ENCODE measurements at regions not wholly inside any gene's neighbourhood (a gene's known extent, or its start where the extent isn't known, plus 50 kb on each side); places are given as distances from the start of the nearest gene placed in this dataset.

DNA sequence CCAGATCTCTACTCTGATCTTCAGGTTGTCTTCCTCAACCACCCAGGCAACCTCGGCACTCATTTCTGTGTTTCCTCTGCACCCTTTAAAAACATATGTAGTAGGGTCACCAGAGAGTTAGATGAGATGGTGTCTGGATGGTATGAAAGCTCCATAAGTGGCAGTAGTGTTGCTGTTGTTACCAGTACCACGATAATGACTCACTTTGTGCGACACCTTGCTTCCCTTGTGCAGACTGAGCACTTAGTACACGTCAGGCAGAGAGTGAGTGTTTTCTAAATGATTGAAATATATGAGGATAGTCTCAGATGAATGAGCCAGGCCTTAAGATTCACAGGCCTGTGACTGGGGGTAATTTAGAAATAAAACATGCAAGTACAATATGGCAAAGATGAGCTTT lies 188.7 kb downstream of the MAF start (continued):
- TF ChIP-seq EZH2phosphoT487 (IDR thresholded peaks at IDR 0.05; ENCODE audit: borderline replicate concordance): no peak
- TF ChIP-seq ZNF274 (IDR thresholded peaks at IDR 0.05; ENCODE audit: low read depth, low read length): no peak
- TF ChIP-seq POLR2AphosphoS5 (IDR thresholded peaks at IDR 0.05; ENCODE audit: low read depth, low read length): no peak

DNA sequence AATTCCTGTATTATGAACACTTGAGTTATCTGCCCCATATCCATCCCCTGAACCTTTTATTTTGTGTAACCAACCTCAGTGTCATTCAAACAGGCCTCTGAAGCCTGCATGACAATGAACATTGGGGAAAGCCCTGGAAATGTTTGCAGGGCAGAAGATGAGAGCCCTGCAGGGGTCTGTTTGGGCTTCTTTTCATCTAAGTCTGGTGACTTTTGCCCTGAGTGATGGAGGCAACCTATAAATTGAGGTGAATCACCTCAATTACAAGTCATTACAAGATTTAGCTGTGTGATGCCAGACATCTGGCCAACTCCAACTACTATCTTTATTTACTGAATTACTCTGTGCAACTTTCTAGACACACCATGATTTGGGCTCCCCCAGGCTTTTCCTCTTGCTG lies 189.2 kb downstream of the MAF start:
- no peak overlapping the region for H3K27ac ChIP-seq (ENCODE audit: low read depth, low read length)
- no peaks in the 10 kb centered on the region for H3K4me1 ChIP-seq (ENCODE audit: control insufficient read depth in 1 of 2, insufficient read depth in 2 of 2, low read length in 2 of 2)
- CTCF ChIA-PET: no interaction called here
- no peaks in the 10 kb centered on the region for H3K27me3 ChIP-seq (ENCODE audit: insufficient read depth, low read length)
- DNase-seq (ENCODE audit: low read depth, low spot score): no peak
- H3K9ac ChIP-seq (ENCODE audit: low read length): no peak overlapping the region
- H3K4me2 ChIP-seq (ENCODE audit: low read length): no peak overlapping the region
- H3K9me3 ChIP-seq (ENCODE audit: control insufficient read depth in 1 of 2, insufficient read depth in 1 of 2, low read depth in 1 of 2, low read length in 2 of 2): peaks cover 16 to 33% of the 10 kb centered on the region in 2 experiments; a peak in 3 of 4 replicates
- intact Hi-C loops (cut with micrococcal nuclease): no loop called here
- RAD21 ChIA-PET (ENCODE audit: low non-redundant PET in 1 of 2, low total read pairs in 2 of 2, uncharacterized antibody in 2 of 2, unreplicated experiment in 2 of 2): no interaction called here
- no peaks in the 10 kb centered on the region for H3K79me2 ChIP-seq (ENCODE audit: insufficient read depth, low read length)
- H3K36me3 ChIP-seq (ENCODE audit: control insufficient read depth in 1 of 2, insufficient read depth in 2 of 2, low read length in 2 of 2): no peaks in the 10 kb centered on the region
- H3K4me3 ChIP-seq (replicated peaks in 1 of 2; ENCODE audit: low read depth in 1 of 2, low read length in 2 of 2): no peak overlapping the region
- H3K9me2 ChIP-seq (ENCODE audit: insufficient read depth): no peaks in the 10 kb centered on the region
- no peaks in the 10 kb centered on the region for H4K20me1 ChIP-seq (ENCODE audit: insufficient read depth)
- H2AFZ ChIP-seq (ENCODE audit: low read depth, low read length, poor library complexity, severe bottlenecking): no peak overlapping the region
- TF ChIP-seq, protein P1, sequence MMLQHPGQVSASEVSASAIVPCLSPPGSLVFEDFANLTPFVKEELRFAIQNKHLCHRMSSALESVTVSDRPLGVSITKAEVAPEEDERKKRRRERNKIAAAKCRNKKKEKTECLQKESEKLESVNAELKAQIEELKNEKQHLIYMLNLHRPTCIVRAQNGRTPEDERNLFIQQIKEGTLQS (IDR thresholded peaks at IDR 0.05): no peak
- no TSS peak for BruUV-seq (replicated peaks)
- POLR2A ChIA-PET: no interaction called here
- no peak for ATAC-seq

DNA sequence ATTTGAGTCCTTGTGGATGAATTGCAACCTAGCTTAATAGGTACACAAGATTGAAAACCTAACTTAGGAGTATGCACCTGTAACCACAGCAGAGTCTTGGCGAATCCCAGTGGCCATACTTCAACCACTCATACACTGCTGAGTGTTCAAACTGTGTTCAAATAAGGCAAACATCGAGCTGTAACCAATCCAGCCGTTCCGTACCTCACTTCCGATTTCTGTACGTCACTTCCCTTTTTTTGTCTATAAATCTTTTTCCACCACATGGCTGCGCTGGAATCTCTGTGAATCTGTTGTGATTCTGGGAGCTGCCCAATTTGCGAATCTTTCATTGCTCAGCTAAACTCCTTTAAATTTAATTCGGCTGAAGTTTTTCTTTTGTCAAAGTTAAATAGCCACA lies 190.6 kb downstream of the MAF start:
- no peaks in the 10 kb centered on the region for H3K27me3 ChIP-seq (ENCODE audit: insufficient read depth, low read length)
- ChIA-PET CTCF (no interaction called here), POLR2A (no interaction called here), RAD21 (ENCODE audit: low non-redundant PET in 1 of 2, low total read pairs in 2 of 2, uncharacterized antibody in 2 of 2, unreplicated experiment in 2 of 2) (no interaction called here)
- ATAC-seq: no peak
- no peaks in the 10 kb centered on the region for H3K9me2 ChIP-seq (ENCODE audit: insufficient read depth)
- no peak overlapping the region for H3K4me2 ChIP-seq (ENCODE audit: low read length)
- no peak overlapping the region for H2AFZ ChIP-seq (ENCODE audit: low read depth, low read length, poor library complexity, severe bottlenecking)
- intact Hi-C loops (cut with micrococcal nuclease): no loop called here
- no peak overlapping the region for H3K4me3 ChIP-seq (replicated peaks in 1 of 2; ENCODE audit: low read depth in 1 of 2, low read length in 2 of 2)
- no peak overlapping the region for H3K27ac ChIP-seq (ENCODE audit: low read depth, low read length)
- peaks cover 16 to 33% of the 10 kb centered on the region in 2 experiments; a peak in 3 of 4 replicates for H3K9me3 ChIP-seq (ENCODE audit: control insufficient read depth in 1 of 2, insufficient read depth in 1 of 2, low read depth in 1 of 2, low read length in 2 of 2)
- no peak for TF ChIP-seq YY1 (IDR thresholded peaks at IDR 0.05; ENCODE audit: extremely low read depth, insufficient replicate concordance, low read depth, low read length)
- H4K20me1 ChIP-seq (ENCODE audit: insufficient read depth): no peaks in the 10 kb centered on the region
- no peaks in the 10 kb centered on the region for H3K36me3 ChIP-seq (ENCODE audit: control insufficient read depth in 1 of 2, insufficient read depth in 2 of 2, low read length in 2 of 2)
- no peak for DNase-seq (ENCODE audit: low read depth, low spot score)
- no peaks in the 10 kb centered on the region for H3K4me1 ChIP-seq (ENCODE audit: control insufficient read depth in 1 of 2, insufficient read depth in 2 of 2, low read length in 2 of 2)
- BruUV-seq (replicated peaks): no TSS peak
- H3K9ac ChIP-seq (ENCODE audit: low read length): no peak overlapping the region
- H3K79me2 ChIP-seq (ENCODE audit: insufficient read depth, low read length): no peaks in the 10 kb centered on the region
